Mesothelial cell of epicardium (in vitro differentiated cells): ENCODE measurements at regions not wholly inside any gene's neighbourhood (a gene's known extent, or its start where the extent isn't known, plus 50 kb on each side); places are given as distances from the start of the nearest gene placed in this dataset.

Experiments used
- DNase-seq, 2 experiments: peaks; one replicate each; pipeline ENCODE4 v3.0.0; 2021; ENCODE audit warnings: low spot score in 2 of 2; ENCODE audit not compliant: unreplicated experiment in 2 of 2
- H3K27ac Mint-ChIP-seq: 2 replicates; pipeline ENCODE4 v1.8.0; 2021; ENCODE audit warnings: mixed read lengths
- H3K27me3 Mint-ChIP-seq: 2 replicates; pipeline ENCODE4 v1.8.0; 2021; ENCODE audit warnings: low read depth, mixed read lengths
- H3K36me3 Mint-ChIP-seq: 2 replicates; pipeline ENCODE4 v1.8.0; 2021; ENCODE audit warnings: mixed read lengths
- H3K4me1 Mint-ChIP-seq: 2 replicates; pipeline ENCODE4 v1.8.0; 2021; ENCODE audit warnings: mixed read lengths
- H3K4me3 Mint-ChIP-seq: 2 replicates; pipeline ENCODE4 v1.8.0; 2021; ENCODE audit warnings: mild to moderate bottlenecking, moderate library complexity, mixed read lengths
- H3K9me3 Mint-ChIP-seq: 2 replicates; pipeline ENCODE4 v1.8.0; 2021; ENCODE audit warnings: mixed read lengths
- CTCF ChIP-seq: fragments of 200-600 bp; sonication (generic); IDR thresholded peaks from one replicate; pipeline ENCODE4 v1.5.0; 2021; ENCODE audit warnings: antibody characterized with exemption; ENCODE audit not compliant: unreplicated experiment

- Mint-ChIP-seq H3K27ac (no peak overlapping the region), H3K36me3 (no peaks in the 10 kb centered on the region), H3K4me1 (no peaks in the 10 kb centered on the region), H3K9me3 (no peaks in the 10 kb centered on the region), H3K27me3 (no peaks in the 10 kb centered on the region), H3K4me3 (no peak overlapping the region)
- no peak for TF ChIP-seq CTCF
- DNase-seq = no peak
Observed at GRCh38 chr1:182281541-182281940, 110.0 kb downstream of the GLUL start.

- Mint-ChIP-seq H3K27me3 (no peaks in the 10 kb centered on the region), H3K4me1 (no peaks in the 10 kb centered on the region), H3K9me3 (no peaks in the 10 kb centered on the region), H3K4me3 (no peak overlapping the region), H3K27ac (no peak overlapping the region), H3K36me3 (no peaks in the 10 kb centered on the region)
- TF ChIP-seq CTCF = no peak
- no peak for DNase-seq
Observed at GRCh38 chr1:182280504-182280900, 111.1 kb downstream of the GLUL start.

- Mint-ChIP-seq H3K36me3 (no peaks in the 10 kb centered on the region), H3K4me1 (no peaks in the 10 kb centered on the region), H3K4me3 (no peak overlapping the region), H3K27me3 (no peaks in the 10 kb centered on the region), H3K27ac (no peak overlapping the region), H3K9me3 (no peaks in the 10 kb centered on the region)
- no peak for TF ChIP-seq CTCF
- DNase-seq = no peak
Observed at GRCh38 chr1:182279724-182280503, 111.7 kb downstream of the GLUL start.

- no peak for TF ChIP-seq CTCF
- Mint-ChIP-seq H3K36me3 (no peaks in the 10 kb centered on the region), H3K4me3 (no peak overlapping the region), H3K27me3 (no peaks in the 10 kb centered on the region), H3K4me1 (no peaks in the 10 kb centered on the region), H3K27ac (no peak overlapping the region), H3K9me3 (no peaks in the 10 kb centered on the region)
- no peak for DNase-seq
Observed at GRCh38 chr1:182279302-182279701, 112.3 kb downstream of the GLUL start.

GRCh38 chr1:182278144-182279054, 113.2 kb downstream of the GLUL start:
- Mint-ChIP-seq H3K36me3 (no peaks in the 10 kb centered on the region), H3K27me3 (no peaks in the 10 kb centered on the region), H3K4me1 (no peaks in the 10 kb centered on the region), H3K27ac (no peak overlapping the region), H3K4me3 (no peak overlapping the region), H3K9me3 (no peaks in the 10 kb centered on the region)
- no peak for DNase-seq
- no peak for TF ChIP-seq CTCF
